ENCODE measurements at regions not wholly inside any gene's neighbourhood (a gene's known extent, or its start where the extent isn't known, plus 50 kb on each side); places are given as distances from the start of the nearest gene placed in this dataset.

GRCh38 chr14:58944968-58945356 is 243.5 kb upstream of the DAAM1 start (continued):
- TF ChIP-seq ZNF609 (CRISPR knock-in tag; IDR thresholded peaks at IDR 0.05; ENCODE audit: borderline replicate concordance) = no peak
- TF ChIP-seq CENPT (CRISPR knock-in tag; IDR thresholded peaks at IDR 0.05; ENCODE audit: low read depth) = no peak
- TF ChIP-seq YY1 (IDR thresholded peaks at IDR 0.05; ENCODE audit: insufficient read depth, insufficient replicate concordance, low read depth, low read length) = no peak
- no peak for TF ChIP-seq KDM5A (IDR thresholded peaks at IDR 0.05; ENCODE audit: borderline replicate concordance, low read length)
- TF ChIP-seq SMC3 (IDR thresholded peaks at IDR 0.05; ENCODE audit: low read length) = no peak
- no peak for TF ChIP-seq GABPA (IDR thresholded peaks at IDR 0.05; ENCODE audit: low read depth, low read length)
- TF ChIP-seq GABPA (CRISPR knock-in tag; IDR thresholded peaks at IDR 0.05; ENCODE audit: low read depth) = no peak
- no peak for TF ChIP-seq ZFY (CRISPR knock-in tag; IDR thresholded peaks at IDR 0.05)
- TF ChIP-seq PITX1 (CRISPR knock-in tag; IDR thresholded peaks at IDR 0.05) = no peak
- TF ChIP-seq PAWR (CRISPR knock-in tag; IDR thresholded peaks at IDR 0.05; ENCODE audit: borderline replicate concordance) = no peak

GRCh38 chr14:58946431-58946830 is 242.0 kb upstream of the DAAM1 start:
- 0% methylated on average over 1 of the region's 1 CpG for WGBS (ENCODE audit: low lambda C conversion rate)
- no peak for FAIRE-seq
- in situ Hi-C loops (cut with HindIII; ENCODE audit: extremely low pct_ligation_motif_present, low pct_unique_long_range_greater_than_20kb) = no loop called here

More at GRCh38 chr14:58946431-58946830, 242.0 kb upstream of the DAAM1 start:
- ChIA-PET POLR2A (no interaction called here), CTCF (ENCODE audit: low intra/inter-chr PET ratio, low total read pairs) (no interaction called here)
- Histone ChIP-seq H3K27me3 (ENCODE audit: control insufficient read depth in 1 of 2, insufficient read depth in 2 of 2, low read length in 2 of 2) (no peaks in the 10 kb centered on the region), H3K4me2 (ENCODE audit: low read depth, low read length) (no peak overlapping the region), H3K9me3 (ENCODE audit: low read length) (no peaks in the 10 kb centered on the region), H4K20me1 (ENCODE audit: insufficient read depth, low read length) (no peaks in the 10 kb centered on the region), H3K9ac (ENCODE audit: insufficient read depth, low read depth, low read length) (no peak overlapping the region), H3K4me3 (replicated peaks in 1 of 3; ENCODE audit: insufficient read depth in 1 of 3, low read depth in 2 of 3, low read length in 3 of 3) (no peak overlapping the region), H3K4me1 (ENCODE audit: insufficient read depth, low read length) (no peaks in the 10 kb centered on the region), H3K27ac (ENCODE audit: extremely low read length, insufficient read depth, low read length) (no peak overlapping the region), H2AFZ (ENCODE audit: low read length) (no peak overlapping the region), H3K36me3 (replicated peaks in 1 of 2; ENCODE audit: control insufficient read depth in 1 of 2, insufficient read depth in 2 of 2, low read length in 2 of 2) (no peaks in the 10 kb centered on the region), H3K79me2 (ENCODE audit: insufficient read depth, low read length) (no peaks in the 10 kb centered on the region)
- ATAC-seq = no peak
- intact Hi-C loops (cut with micrococcal nuclease; ENCODE audit: unreplicated experiment) = no loop called here
- TF ChIP-seq ZNF230 (CRISPR knock-in tag; IDR thresholded peaks at IDR 0.05) (no peak), ZNF253 (CRISPR knock-in tag; IDR thresholded peaks at IDR 0.05; ENCODE audit: borderline replicate concordance) (no peak), ZNF709 (CRISPR knock-in tag; IDR thresholded peaks at IDR 0.05) (no peak)
- no TSS peak for BruUV-seq (replicated peaks)
- no peak for DNase-seq (ENCODE audit: low spot score)

Data from HepG2 (cell line).